Nephron (organoid): ENCODE measurements at regions not wholly inside any gene's neighbourhood (a gene's known extent, or its start where the extent isn't known, plus 50 kb on each side); places are given as distances from the start of the nearest gene placed in this dataset.

ENCODE experiments used
- H3K27ac Mint-ChIP-seq, 3 experiments: 2 replicates each; pipeline ENCODE4 v1.8.0; 2020; ENCODE audit warnings: mixed read lengths in 3 of 3, mild to moderate bottlenecking in 2 of 3, moderate library complexity in 1 of 3
- H3K27me3 Mint-ChIP-seq: 2 replicates; pipeline ENCODE4 v1.8.0; 2021; ENCODE audit warnings: low read depth, mild to moderate bottlenecking, moderate library complexity, mixed read lengths
- H3K36me3 Mint-ChIP-seq: 2 replicates; pipeline ENCODE4 v1.8.0; 2020; ENCODE audit warnings: low read depth, mixed read lengths
- H3K4me1 Mint-ChIP-seq: 2 replicates; pipeline ENCODE4 v1.8.0; 2020; ENCODE audit warnings: mixed read lengths
- H3K4me3 Mint-ChIP-seq, 3 experiments: 2 replicates each; pipeline ENCODE4 v1.8.0; 2020; ENCODE audit warnings: mild to moderate bottlenecking in 3 of 3, mixed read lengths in 3 of 3, moderate library complexity in 2 of 3
- H3K9me3 Mint-ChIP-seq: 2 replicates; pipeline ENCODE4 v1.8.0; 2020; ENCODE audit warnings: mixed read lengths
- CTCF ChIP-seq, 3 experiments: fragments of 200-600 bp; sonication (generic); IDR thresholded peaks; one replicate each; pipeline ENCODE4 v1.5.0; 2021; ENCODE audit warnings: antibody characterized with exemption in 3 of 3; ENCODE audit not compliant: unreplicated experiment in 3 of 3

- no peak overlapping the region for H3K4me3 Mint-ChIP-seq
- H3K27me3 Mint-ChIP-seq: peaks cover 11% of the 10 kb centered on the region
- no peak overlapping the region for H3K27ac Mint-ChIP-seq
- peaks cover 2% of the 10 kb centered on the region for H3K9me3 Mint-ChIP-seq
- no peaks in the 10 kb centered on the region for H3K36me3 Mint-ChIP-seq
- TF ChIP-seq CTCF (IDR thresholded peaks at IDR 0.05; ENCODE audit: unreplicated experiment in 3 of 3): no peak
- H3K4me1 Mint-ChIP-seq: no peaks in the 10 kb centered on the region
Measured at GRCh38 chr7:50957431-50957830, 174.7 kb upstream of the GRB10 start.

GRCh38 chr7:50956522-50957155, 173.9 kb upstream of the GRB10 start:
- Mint-ChIP-seq H3K4me1 (no peaks in the 10 kb centered on the region), H3K27ac (no peak overlapping the region), H3K4me3 (no peak overlapping the region), H3K27me3 (peaks cover 11% of the 10 kb centered on the region), H3K9me3 (peaks cover 2% of the 10 kb centered on the region), H3K36me3 (no peaks in the 10 kb centered on the region)
- TF ChIP-seq CTCF (IDR thresholded peaks at IDR 0.05; ENCODE audit: unreplicated experiment in 3 of 3): no peak

- H3K4me1 Mint-ChIP-seq: no peaks in the 10 kb centered on the region
- TF ChIP-seq CTCF (IDR thresholded peaks at IDR 0.05; ENCODE audit: unreplicated experiment in 3 of 3): no peak
- peaks cover 11% of the 10 kb centered on the region for H3K27me3 Mint-ChIP-seq
- H3K36me3 Mint-ChIP-seq: no peaks in the 10 kb centered on the region
- no peak overlapping the region for H3K4me3 Mint-ChIP-seq
- no peak overlapping the region for H3K27ac Mint-ChIP-seq
- peaks cover 15% of the 10 kb centered on the region for H3K9me3 Mint-ChIP-seq
Measured at GRCh38 chr7:50954716-50955115, 172.0 kb upstream of the GRB10 start.

GRCh38 chr7:50954245-50954644, 171.5 kb upstream of the GRB10 start:
- no peaks in the 10 kb centered on the region for H3K4me1 Mint-ChIP-seq

GRCh38 chr7:50953820-50954219, 171.1 kb upstream of the GRB10 start:
- no peak overlapping the region for H3K27ac Mint-ChIP-seq
- H3K36me3 Mint-ChIP-seq: no peaks in the 10 kb centered on the region
- H3K4me1 Mint-ChIP-seq: no peaks in the 10 kb centered on the region
- TF ChIP-seq CTCF (IDR thresholded peaks at IDR 0.05; ENCODE audit: unreplicated experiment in 3 of 3): no peak
- peaks cover 11% of the 10 kb centered on the region for H3K27me3 Mint-ChIP-seq
- no peak overlapping the region for H3K4me3 Mint-ChIP-seq
- peaks cover 23% of the 10 kb centered on the region for H3K9me3 Mint-ChIP-seq

More at GRCh38 chr7:50954245-50954644, 171.5 kb upstream of the GRB10 start:
- no peak overlapping the region for H3K27ac Mint-ChIP-seq
- H3K27me3 Mint-ChIP-seq: peaks cover 11% of the 10 kb centered on the region
- peaks cover 19% of the 10 kb centered on the region for H3K9me3 Mint-ChIP-seq
- no peaks in the 10 kb centered on the region for H3K36me3 Mint-ChIP-seq
- H3K4me3 Mint-ChIP-seq: no peak overlapping the region
- TF ChIP-seq CTCF (IDR thresholded peaks at IDR 0.05; ENCODE audit: unreplicated experiment in 3 of 3): no peak

- Mint-ChIP-seq H3K36me3 (no peaks in the 10 kb centered on the region), H3K4me1 (no peaks in the 10 kb centered on the region), H3K9me3 (peaks cover 25% of the 10 kb centered on the region), H3K27me3 (peaks cover 11% of the 10 kb centered on the region), H3K4me3 (no peak overlapping the region), H3K27ac (no peak overlapping the region)
- no peak for TF ChIP-seq CTCF (IDR thresholded peaks at IDR 0.05; ENCODE audit: unreplicated experiment in 3 of 3)
Measured at GRCh38 chr7:50953303-50953702, 170.6 kb upstream of the GRB10 start.
